DMS79 (cell line): ENCODE measurements at regions not wholly inside any gene's neighbourhood (a gene's known extent, or its start where the extent isn't known, plus 50 kb on each side); places are given as distances from the start of the nearest gene placed in this dataset.

ENCODE experiments used
- DNase-seq: peaks from one replicate; lab custom pipeline; 2025; lab: John Stamatoyannopoulos, UW

DNA sequence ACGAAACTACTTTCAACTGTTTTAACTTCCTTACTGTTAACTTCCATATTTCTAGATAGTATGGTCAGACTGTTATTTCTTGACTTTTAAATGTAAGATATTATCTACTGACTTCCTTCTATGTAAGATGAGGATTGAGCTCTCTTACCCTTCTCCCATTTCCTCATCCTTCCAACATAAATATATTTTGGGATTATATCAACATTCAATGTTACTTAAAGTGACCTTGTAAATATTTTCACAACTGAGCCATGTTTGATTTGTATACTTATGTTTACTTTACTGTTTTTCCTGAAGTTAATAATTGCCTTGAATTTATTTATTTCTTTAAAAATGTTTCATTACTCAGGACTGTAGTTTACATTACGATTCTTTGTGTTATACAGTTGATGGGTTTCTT, 148.7 kb downstream of the ZIC5 start:
- DNase-seq: no peak

DNA sequence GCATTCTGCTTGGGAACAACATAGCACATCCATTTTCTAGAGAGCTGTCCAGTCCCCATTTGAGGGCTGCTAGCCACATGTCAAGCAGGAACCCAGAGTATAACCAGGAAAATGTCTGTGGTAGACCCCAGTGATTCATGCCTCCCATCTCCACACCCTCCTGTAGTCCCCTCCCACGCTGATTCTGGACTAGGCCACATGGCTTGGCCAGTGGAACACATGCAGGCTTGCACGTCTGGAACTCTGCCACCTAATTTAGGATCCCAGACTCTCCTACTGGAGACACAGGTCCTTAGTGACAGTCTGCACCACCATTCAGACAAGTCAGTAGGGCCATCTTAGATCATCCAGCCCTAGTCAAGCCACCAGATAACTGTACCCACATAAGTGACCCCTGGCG, 149.8 kb downstream of the ZIC5 start:
- DNase-seq: no peak

DNA sequence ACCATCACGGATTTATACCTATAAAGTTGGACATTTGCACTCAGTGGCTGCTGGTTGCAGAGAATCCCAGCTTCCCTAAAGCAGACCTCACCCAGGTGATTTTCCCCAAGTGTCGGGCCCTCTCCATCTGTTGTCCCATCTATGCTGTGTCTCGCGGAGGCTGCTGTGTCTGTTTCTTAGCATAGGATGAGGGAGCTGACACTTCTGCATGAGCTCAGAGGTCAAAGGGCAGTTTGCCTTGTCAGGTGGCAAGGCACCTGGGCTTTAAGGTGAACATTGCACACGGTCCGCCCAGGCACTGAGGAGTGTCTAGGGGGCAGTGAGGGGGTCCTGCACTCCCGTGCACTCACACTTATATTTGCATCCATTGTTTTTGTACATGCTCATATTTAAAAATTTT, 151.6 kb downstream of the ZIC5 start:
- no peak for DNase-seq

DNA sequence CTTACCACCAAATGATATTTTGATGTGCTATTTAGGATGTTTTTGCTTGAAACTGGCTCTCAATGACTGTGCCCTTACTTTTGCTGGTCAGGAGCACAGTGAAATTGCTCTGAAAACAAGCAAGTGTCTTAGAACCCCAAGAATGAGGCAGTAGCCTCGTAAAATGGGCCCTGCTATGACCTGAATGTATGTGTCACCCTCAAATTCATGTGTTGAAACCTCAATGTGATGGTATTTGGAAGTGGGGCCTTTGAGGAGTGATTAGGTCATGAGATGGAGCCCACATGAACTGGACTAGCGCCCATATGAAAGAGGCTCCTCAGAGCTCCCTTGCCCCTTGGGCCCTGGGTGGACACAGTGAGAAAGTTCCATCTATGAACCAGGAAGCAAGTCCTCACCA, 155.2 kb downstream of the ZIC5 start:
- no peak for DNase-seq

- DNase-seq: no peak
These were observed 158.1 kb downstream of the ZIC5 start for GRCh38 chr13:99813336-99814095.

DNA sequence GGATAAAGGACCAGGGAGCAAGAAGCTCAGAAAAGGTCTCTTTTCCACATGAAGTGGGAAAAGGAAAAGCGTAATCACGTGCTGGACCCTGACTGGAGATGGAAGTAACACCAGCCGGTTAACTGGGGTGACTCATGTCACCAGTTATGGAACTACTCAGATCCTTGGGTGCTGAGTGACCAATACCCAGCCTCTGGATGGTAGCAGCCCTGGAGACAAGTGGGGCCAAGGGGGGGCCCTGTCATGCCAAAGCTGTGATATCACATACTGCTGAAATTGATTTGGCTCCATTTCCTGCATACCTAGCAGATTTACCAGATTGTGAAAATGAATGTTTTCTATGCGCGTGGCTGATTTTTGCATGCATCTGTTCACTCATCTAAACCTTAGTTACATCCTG, 158.9 kb downstream of the ZIC5 start:
- no peak for DNase-seq

- DNase-seq: no peak
These were observed 160.4 kb downstream of the ZIC5 start for GRCh38 chr13:99811067-99811700.

GRCh38 chr13:99809926-99810325, 161.6 kb downstream of the ZIC5 start:
- DNase-seq: no peak

- DNase-seq: no peak
These were observed 162.1 kb downstream of the ZIC5 start for GRCh38 chr13:99809496-99809895.

DNA sequence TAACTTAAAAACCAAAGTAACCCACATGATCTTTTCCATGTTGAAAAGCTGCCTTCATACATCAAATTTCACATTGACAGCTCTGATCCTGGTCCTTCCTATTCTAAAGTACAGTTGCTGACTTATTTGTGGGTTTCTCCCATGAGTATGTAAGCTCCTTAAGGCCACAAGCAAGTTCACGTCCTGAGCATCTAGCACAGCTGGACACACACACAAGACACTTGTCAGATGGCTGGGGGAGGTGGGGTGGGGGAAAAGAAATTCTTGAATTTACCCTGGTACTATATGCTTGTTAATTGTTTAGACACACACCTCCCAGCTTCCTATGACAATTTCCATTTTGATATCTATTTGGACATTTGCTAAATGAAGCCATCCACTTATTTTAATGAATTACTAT, 162.8 kb downstream of the ZIC5 start:
- no peak for DNase-seq

DNA sequence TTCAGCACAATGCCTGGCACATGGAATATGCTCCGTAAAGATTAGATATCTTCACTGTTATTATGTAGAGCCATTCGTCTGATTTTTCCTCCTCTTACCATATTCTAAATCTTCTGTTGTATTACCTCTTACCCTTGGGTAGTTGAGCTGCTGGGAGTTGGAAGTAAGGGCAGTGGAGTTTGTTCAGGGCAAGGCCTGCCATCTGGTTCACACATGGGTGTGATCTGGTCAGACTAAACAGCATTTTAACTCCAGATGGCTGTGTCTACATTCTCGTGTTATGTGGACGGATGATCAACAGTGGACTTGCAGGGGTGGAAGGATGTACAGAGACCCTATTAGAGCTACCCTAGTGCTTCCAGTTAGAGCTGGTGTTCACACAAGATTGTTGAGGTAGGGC, 164.9 kb downstream of the ZIC5 start:
- DNase-seq: no peak

GRCh38 chr13:99805361-99805760, 166.2 kb downstream of the ZIC5 start:
- no peak for DNase-seq

- DNase-seq: no peak
These were observed 168.4 kb downstream of the ZIC5 start for GRCh38 chr13:99803141-99803540.

- no peak for DNase-seq
These were observed 169.2 kb downstream of the ZIC5 start for GRCh38 chr13:99802416-99802815.

- DNase-seq: peak; percentile 18
These were observed 170.6 kb downstream of the ZIC5 start for GRCh38 chr13:99800951-99801350.

GRCh38 chr13:99800011-99800410, 171.6 kb downstream of the ZIC5 start:
- no peak for DNase-seq

DNA sequence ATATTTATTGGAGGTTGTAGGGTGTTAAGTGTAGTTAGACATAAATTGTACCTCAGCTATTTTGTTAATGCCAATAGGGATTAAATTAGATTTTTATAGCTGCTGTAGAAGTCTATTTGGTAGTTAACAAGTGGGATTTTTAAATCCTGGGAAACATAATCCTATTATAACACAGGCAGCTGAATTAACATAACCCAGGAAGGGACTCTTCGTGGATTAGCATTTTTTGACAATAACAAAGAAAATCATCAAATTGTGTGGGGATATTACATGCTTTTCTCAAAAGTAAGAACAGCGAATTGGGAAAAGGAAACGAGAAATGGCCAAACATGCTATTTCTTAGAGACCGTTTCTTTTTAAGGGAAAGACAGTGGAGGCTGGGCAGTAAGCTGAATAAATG, 172.8 kb downstream of the ZIC5 start:
- no peak for DNase-seq

DNA sequence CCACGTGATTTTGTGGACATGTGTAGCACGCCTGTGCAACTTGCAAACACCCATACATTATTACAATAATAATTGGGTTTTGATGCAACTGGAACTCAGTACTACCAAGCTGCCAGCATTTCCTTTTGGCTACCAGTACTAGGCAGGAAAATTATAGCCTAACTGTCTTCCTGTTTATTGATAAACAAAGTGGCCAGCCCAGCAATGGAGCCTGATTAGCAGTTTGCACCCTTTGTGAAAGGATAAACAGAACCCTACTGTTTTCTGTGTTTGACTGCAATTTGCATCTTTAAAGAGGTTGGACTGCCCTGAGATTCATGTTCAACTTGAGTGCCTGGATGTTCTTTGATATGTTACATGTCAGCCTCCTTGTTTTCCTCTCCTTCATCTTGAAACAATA, 173.9 kb downstream of the ZIC5 start:
- DNase-seq: no peak

GRCh38 chr13:99796175-99796819, 175.3 kb downstream of the ZIC5 start:
- DNase-seq: no peak

DNA sequence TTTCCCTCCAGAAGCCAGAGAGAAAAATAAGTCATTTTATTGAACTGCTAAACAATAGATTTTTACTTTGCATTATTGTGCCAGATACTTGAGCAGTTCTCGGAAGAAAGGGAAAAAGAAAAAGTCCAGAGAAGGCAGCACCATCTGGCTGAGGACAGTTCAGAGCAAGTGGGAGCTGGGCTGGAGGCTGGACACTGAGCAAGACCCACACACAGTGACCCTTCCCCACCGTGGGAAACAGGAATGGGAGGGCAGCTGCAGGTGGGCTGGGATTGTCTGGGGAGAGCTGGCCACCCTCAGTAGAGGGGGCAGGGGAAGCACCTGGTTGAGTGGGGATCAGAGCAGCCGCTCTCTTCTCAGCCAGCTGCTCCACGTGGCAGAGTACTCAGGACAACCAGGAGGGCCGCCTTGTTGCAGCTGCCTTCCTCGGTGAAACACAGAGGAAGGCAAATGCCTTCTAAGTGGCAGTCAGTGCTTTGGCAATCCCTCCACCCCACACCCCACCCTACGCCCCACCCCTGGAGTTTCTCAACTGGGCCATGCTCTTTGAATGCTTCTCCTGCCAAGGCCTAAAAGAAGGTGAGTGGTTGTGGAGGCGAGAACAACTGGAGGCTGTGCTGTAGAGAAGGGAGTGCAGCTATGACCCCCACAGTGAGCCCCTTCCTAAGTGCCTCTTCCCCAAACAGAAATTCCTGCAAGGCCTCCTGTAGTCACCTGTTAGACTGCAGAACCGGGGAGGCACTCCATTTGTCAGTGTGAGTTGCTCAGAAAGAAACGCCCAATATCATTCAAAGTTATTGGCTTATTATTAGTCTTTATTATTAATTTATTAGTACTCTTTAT, 179.3 kb downstream of the ZIC5 start:
- DNase-seq: no peak

- DNase-seq: no peak
These were observed 188.9 kb downstream of the ZIC5 start for GRCh38 chr13:99782669-99783068.

DNA sequence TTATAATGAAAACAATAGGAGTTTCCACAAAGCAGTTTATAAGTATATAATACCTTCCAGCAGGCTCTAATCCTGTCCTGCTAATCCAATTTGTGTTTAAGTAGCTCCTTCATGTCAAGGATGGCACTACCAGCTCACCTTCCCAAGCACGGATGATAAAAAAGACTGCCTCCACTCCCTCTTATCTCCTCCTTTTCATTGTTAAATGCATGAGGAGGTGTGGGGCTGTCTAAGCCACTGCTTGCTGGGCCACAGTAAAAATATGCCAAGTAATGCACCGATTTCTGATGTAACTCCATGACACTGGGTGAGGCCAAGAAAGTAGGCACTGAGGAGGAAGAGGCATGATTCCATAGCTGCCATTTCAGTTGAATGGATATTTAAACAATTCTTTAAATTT, 193.1 kb downstream of the ZIC5 start:
- no peak for DNase-seq

GRCh38 chr13:99777873-99778272, 193.7 kb downstream of the ZIC5 start:
- no peak for DNase-seq
